BE2C (cell line): ENCODE measurements at regions not wholly inside any gene's neighbourhood (a gene's known extent, or its start where the extent isn't known, plus 50 kb on each side); places are given as distances from the start of the nearest gene placed in this dataset.

Experiments used
- DNase-seq: peaks from one replicate; pipeline ENCODE4 v3.0.0-alpha.2; 2020
- H3K27me3 ChIP-seq: fragments of 250-450 bp; sonication (Bioruptor Pico); 2 replicates; pipeline ENCODE4 v1.5.1; 2020; ENCODE audit warnings: mild to moderate bottlenecking
- H3K36me3 ChIP-seq: fragments of 250-450 bp; sonication (Bioruptor Pico); 2 replicates; pipeline ENCODE4 v1.5.1; 2020; ENCODE audit warnings: mild to moderate bottlenecking
- H3K4me1 ChIP-seq: fragments of 250-450 bp; sonication (Bioruptor Pico); 2 replicates; pipeline ENCODE4 v1.5.1; 2020
- H3K4me3 ChIP-seq: 2 replicates; pipeline ENCODE4 v1.5.1; 2011; ENCODE audit warnings: low read depth, low read length
- H3K9me3 ChIP-seq: fragments of 250-450 bp; sonication (Bioruptor Pico); 2 replicates; pipeline ENCODE4 v1.5.1; 2020
- CTCF ChIP-seq: IDR thresholded peaks from 2 replicates; pipeline ENCODE4 v1.5.1; 2012; ENCODE audit warnings: mild to moderate bottlenecking, low read depth, low read length

DNA sequence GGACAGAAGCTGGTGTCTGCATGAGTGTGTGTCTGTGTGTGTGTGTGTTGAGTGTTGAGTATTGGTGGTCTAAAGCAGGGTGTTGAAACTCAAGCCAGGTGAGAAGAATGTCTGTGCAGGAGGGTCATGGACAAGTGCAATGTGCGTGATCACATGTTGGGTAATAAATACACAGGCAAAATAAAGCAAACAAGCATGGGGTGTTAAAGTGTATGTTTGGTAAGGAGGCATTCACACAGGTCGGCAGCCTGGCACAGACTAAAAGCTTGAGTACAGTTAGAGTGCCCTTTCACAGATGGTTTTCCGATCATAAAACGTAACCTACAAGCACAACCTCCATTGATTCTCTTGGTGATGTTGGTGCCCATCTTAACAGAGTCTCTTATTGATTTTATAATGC, 476.9 kb upstream of the KLHL1 start:
- no peaks in the 10 kb centered on the region for H3K9me3 ChIP-seq
- no peak for DNase-seq
- H3K4me3 ChIP-seq: no peak overlapping the region
- H3K36me3 ChIP-seq: no peaks in the 10 kb centered on the region
- TF ChIP-seq CTCF: no peak
- no peaks in the 10 kb centered on the region; the same call in 1 of the 2 replicates for H3K4me1 ChIP-seq
- H3K27me3 ChIP-seq: no peaks in the 10 kb centered on the region

GRCh38 chr13:70580825-70581224, 472.6 kb upstream of the KLHL1 start:
- Histone ChIP-seq H3K36me3 (no peaks in the 10 kb centered on the region), H3K27me3 (no peaks in the 10 kb centered on the region), H3K4me1 (no peaks in the 10 kb centered on the region; the same call in 1 of the 2 replicates), H3K9me3 (no peaks in the 10 kb centered on the region), H3K4me3 (no peak overlapping the region)
- TF ChIP-seq CTCF: no peak
- no peak for DNase-seq

DNA sequence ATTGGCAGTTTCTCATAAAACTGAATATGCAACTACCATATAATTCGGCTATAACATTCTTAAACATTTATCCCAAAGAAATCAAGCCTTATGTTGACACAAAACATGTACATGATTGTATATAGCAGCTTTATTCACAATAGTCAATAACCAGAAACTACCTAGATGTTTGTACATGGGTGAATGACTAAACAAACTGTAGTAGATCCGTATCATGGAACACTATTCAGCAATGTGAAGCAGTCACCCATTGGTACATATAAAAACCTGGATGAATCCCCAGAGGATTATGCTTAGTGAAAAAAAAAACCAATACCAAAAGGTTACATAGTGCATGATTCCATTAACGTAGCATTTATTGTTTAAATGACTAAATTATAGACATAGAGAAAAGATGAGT, 471.7 kb upstream of the KLHL1 start:
- no peak for DNase-seq
- no peaks in the 10 kb centered on the region for H3K27me3 ChIP-seq
- H3K36me3 ChIP-seq: no peaks in the 10 kb centered on the region
- no peak for TF ChIP-seq CTCF
- no peaks in the 10 kb centered on the region; the same call in 1 of the 2 replicates for H3K4me1 ChIP-seq
- H3K9me3 ChIP-seq: no peaks in the 10 kb centered on the region
- H3K4me3 ChIP-seq: no peak overlapping the region

- Histone ChIP-seq H3K4me1 (no peaks in the 10 kb centered on the region), H3K4me3 (no peak overlapping the region), H3K9me3 (no peaks in the 10 kb centered on the region), H3K27me3 (no peaks in the 10 kb centered on the region), H3K36me3 (no peaks in the 10 kb centered on the region)
- no peak for TF ChIP-seq CTCF
- DNase-seq: no peak
Observed at GRCh38 chr13:70571221-70571620, 463.0 kb upstream of the KLHL1 start.

GRCh38 chr13:70568571-70568970, 460.3 kb upstream of the KLHL1 start:
- H3K4me1 ChIP-seq: no peaks in the 10 kb centered on the region
- DNase-seq: peak; percentile 28
- H3K4me3 ChIP-seq: no peak overlapping the region
- TF ChIP-seq CTCF: peak; percentile 64
- no peaks in the 10 kb centered on the region for H3K9me3 ChIP-seq
- H3K27me3 ChIP-seq: no peaks in the 10 kb centered on the region
- H3K36me3 ChIP-seq: no peaks in the 10 kb centered on the region

DNA sequence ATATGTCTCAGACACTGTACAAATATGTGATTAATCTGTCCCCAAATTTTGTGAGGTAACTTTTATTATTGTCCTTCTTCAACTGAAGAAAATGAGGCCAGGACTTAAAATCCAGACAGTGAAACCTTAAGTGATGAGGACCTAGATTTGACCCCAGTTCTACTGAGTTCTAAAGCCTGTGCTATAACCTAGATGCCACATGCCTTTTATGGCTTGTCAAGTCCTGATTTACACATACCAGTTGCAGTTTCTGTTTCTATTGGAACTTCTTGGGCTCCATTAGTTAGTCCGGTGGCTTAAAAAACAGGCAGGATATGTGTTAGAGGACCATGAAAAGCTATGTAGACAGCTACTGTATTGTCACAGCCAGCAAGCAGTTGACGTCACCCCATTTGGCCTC, 436.5 kb upstream of the KLHL1 start:
- Histone ChIP-seq H3K9me3 (no peaks in the 10 kb centered on the region), H3K4me3 (no peak overlapping the region), H3K36me3 (no peaks in the 10 kb centered on the region), H3K4me1 (no peaks in the 10 kb centered on the region), H3K27me3 (no peaks in the 10 kb centered on the region)
- TF ChIP-seq CTCF: no peak
- no peak for DNase-seq
